HepG2 (cell line): ENCODE measurements at regions not wholly inside any gene's neighbourhood (a gene's known extent, or its start where the extent isn't known, plus 50 kb on each side); places are given as distances from the start of the nearest gene placed in this dataset.

ENCODE experiments used
- ATAC-seq: fragments of 200-7000 bp; cut with Tn5 transposase; 3 replicates; pipeline ENCODE4 v1.9.1; 2020; ENCODE audit warnings: mild to moderate bottlenecking, moderate library complexity
- BruUV-seq: library from RNA; stranded (reverse); fragments of 400-500 nt; replicated peaks from 2 replicates; lab custom pipeline; 2021; lab: Mats Ljungman, UMichigan
- CTCF ChIA-PET: fragments of 300-600 bp; formaldehyde crosslinking; extraction: SDS; loops from one replicate; lab custom pipeline; 2021; ENCODE audit warnings: low total read pairs, inconsistent platforms, low intra/inter-chr PET ratio; lab: Yijun Ruan, JAX
- POLR2A ChIA-PET: fragments of 350-600 bp; sonication (Branson Sonifier 250); formaldehyde crosslinking; loops from one replicate; lab custom pipeline; 2020; ENCODE audit warnings: antibody characterized with exemption, inconsistent platforms; lab: Yijun Ruan, JAX
- DNase-seq: peaks from one replicate; pipeline ENCODE4 v3.0.0-alpha.2; 2015; ENCODE audit warnings: low spot score
- FAIRE-seq: peaks from 3 replicates; lab custom pipeline; 2011; peaks lifted over from hg19 to GRCh38; lab: Jason Lieb, UNC
- H2AFZ ChIP-seq: one replicate; pipeline ENCODE4 v1.6.1; 2011; ENCODE audit warnings: low read length, inconsistent platforms
- H3K27ac ChIP-seq: fragments of 300-600 bp; 3 replicates; pipeline ENCODE4 v1.8.0; 2011; ENCODE audit warnings: mixed run types, mild to moderate bottlenecking, mixed read lengths, low read length, inconsistent platforms; ENCODE audit not compliant: insufficient read depth; ENCODE audit errors: extremely low read length
- H3K27me3 ChIP-seq, 2 experiments: fragments of 200-600 bp in 1 of 2; 2 replicates in 1 of 2; 3 replicates in 1 of 2; pipeline versions ENCODE4 v1.6.0 to v1.8.0; 2011; ENCODE audit warnings: low read length in 2 of 2, mild to moderate bottlenecking in 2 of 2, moderate library complexity in 2 of 2, inconsistent platforms in 1 of 2; ENCODE audit not compliant: insufficient read depth in 2 of 2, control insufficient read depth in 1 of 2
- H3K36me3 ChIP-seq, 2 experiments: fragments of 200-600 bp in 1 of 2; replicated peaks in 1 of 2; 2 replicates in 1 of 2; 3 replicates in 1 of 2; pipeline versions ENCODE4 v1.5.1 to v1.8.0; 2011; ENCODE audit warnings: low read length in 2 of 2, inconsistent platforms in 1 of 2; ENCODE audit not compliant: insufficient read depth in 2 of 2, control insufficient read depth in 1 of 2
- H3K4me1 ChIP-seq: 2 replicates; pipeline ENCODE4 v1.5.1; 2012; ENCODE audit warnings: low read length, inconsistent platforms; ENCODE audit not compliant: insufficient read depth
- H3K4me2 ChIP-seq: 2 replicates; pipeline ENCODE4 v1.6.0; 2011; ENCODE audit warnings: low read depth, low read length, inconsistent platforms
- H3K4me3 ChIP-seq, 3 experiments: fragments of 200-600 bp in 1 of 3; sonication (generic), shearing (Covaris generic) in 1 of 3; replicated peaks in 1 of 3; 2 replicates each; pipeline ENCODE4 v1.5.1; 2011 to 2016; ENCODE audit warnings: low read length in 3 of 3, inconsistent platforms in 2 of 3, low read depth in 2 of 3, mild to moderate bottlenecking in 2 of 3, control low read depth in 1 of 3, mixed read lengths in 1 of 3; ENCODE audit not compliant: insufficient read depth in 1 of 3
- H3K79me2 ChIP-seq: one replicate; pipeline ENCODE4 v1.6.1; 2011; ENCODE audit warnings: low read length, inconsistent platforms; ENCODE audit not compliant: insufficient read depth
- H3K9ac ChIP-seq: 2 replicates; pipeline ENCODE4 v1.6.0; 2011; ENCODE audit warnings: mild to moderate bottlenecking, low read depth, low read length, inconsistent platforms; ENCODE audit not compliant: insufficient read depth
- H3K9me3 ChIP-seq: 2 replicates; pipeline ENCODE4 v1.5.1; 2012; ENCODE audit warnings: mild to moderate bottlenecking, low read length
- H4K20me1 ChIP-seq: 2 replicates; pipeline ENCODE4 v1.6.0; 2011; ENCODE audit warnings: inconsistent platforms, mild to moderate bottlenecking, low read length, moderate library complexity; ENCODE audit not compliant: insufficient read depth
- SRY ChIP-seq: sonication (generic); formaldehyde crosslinking; IDR thresholded peaks from 2 replicates; pipeline ENCODE4 v1.8.0; 2022; ENCODE audit warnings: mild to moderate bottlenecking, missing genetic modification reagents
- ZNF264 ChIP-seq: sonication (generic); formaldehyde crosslinking; IDR thresholded peaks from 2 replicates; pipeline ENCODE4 v1.4.0; 2020; ENCODE audit warnings: missing genetic modification reagents
- WGBS: methylation state at CpG from one replicate; pipeline ENCODE4 v1.1.6; 2017; ENCODE audit warnings: low lambda C conversion rate; 5-methylcytosine and 5-hydroxymethylcytosine counted together
- in situ Hi-C: cut with HindIII; loops from 2 replicates; pipeline ENCODE4 v1.10.0; 2017; ENCODE audit warnings: low pct_unique_long_range_greater_than_20kb; ENCODE audit not compliant: extremely low pct_ligation_motif_present
- intact Hi-C: fragments of 100-400 bp; cut with micrococcal nuclease; formaldehyde crosslinking; loops from one replicate; pipeline ENCODE4 v1.10.0; 2022; ENCODE audit not compliant: unreplicated experiment
- TF ChIP-seq, protein P1 (sequence below): sonication (generic); formaldehyde crosslinking; IDR thresholded peaks from 2 replicates; pipeline ENCODE4 v1.8.0; 2022; ENCODE audit warnings: mild to moderate bottlenecking, missing genetic modification reagents, moderate library complexity

DNA sequence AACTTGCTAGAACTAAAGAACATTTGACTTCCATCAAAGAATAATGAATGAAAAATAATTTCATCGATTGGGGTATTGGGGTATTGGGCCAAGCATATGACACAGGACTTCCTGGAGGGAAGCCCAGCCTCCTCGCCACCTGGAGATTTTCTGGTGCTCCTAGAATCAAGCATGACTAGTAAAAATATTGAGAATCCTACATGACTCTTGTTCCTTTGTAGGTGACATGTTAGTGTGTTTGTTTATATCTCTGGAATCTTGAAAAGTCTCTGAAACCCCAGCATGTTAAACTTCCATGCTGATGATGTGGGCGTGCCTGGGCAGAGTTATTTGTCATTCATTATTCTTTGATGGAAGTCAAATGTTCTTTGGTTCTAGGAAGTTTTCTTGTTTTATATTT is 90.1 kb upstream of the EPHB3 start:
- no peak for FAIRE-seq
- ATAC-seq = no peak
- Histone ChIP-seq H3K36me3 (no peaks in the 10 kb centered on the region), H3K9me3 (no peaks in the 10 kb centered on the region), H3K4me3 (no peak overlapping the region), H3K4me2 (no peak overlapping the region), H3K4me1 (peaks cover 6% of the 10 kb centered on the region), H4K20me1 (no peaks in the 10 kb centered on the region), H3K9ac (no peak overlapping the region), H3K79me2 (no peaks in the 10 kb centered on the region), H3K27me3 (peaks cover 1 to 29% of the 10 kb centered on the region in 2 experiments; a peak in 3 of 5 replicates), H3K27ac (no peak overlapping the region), H2AFZ (no peak overlapping the region)
- no TSS peak for BruUV-seq
- no peak for DNase-seq
- ChIA-PET POLR2A (no interaction called here), CTCF (no interaction called here)
- intact Hi-C loops = no loop called here
- WGBS = 13% methylated on average over 3 of the region's 3 CpGs
- in situ Hi-C loops = no loop called here
- no peak for TF ChIP-seq ZNF264 (CRISPR knock-in tag)

DNA sequence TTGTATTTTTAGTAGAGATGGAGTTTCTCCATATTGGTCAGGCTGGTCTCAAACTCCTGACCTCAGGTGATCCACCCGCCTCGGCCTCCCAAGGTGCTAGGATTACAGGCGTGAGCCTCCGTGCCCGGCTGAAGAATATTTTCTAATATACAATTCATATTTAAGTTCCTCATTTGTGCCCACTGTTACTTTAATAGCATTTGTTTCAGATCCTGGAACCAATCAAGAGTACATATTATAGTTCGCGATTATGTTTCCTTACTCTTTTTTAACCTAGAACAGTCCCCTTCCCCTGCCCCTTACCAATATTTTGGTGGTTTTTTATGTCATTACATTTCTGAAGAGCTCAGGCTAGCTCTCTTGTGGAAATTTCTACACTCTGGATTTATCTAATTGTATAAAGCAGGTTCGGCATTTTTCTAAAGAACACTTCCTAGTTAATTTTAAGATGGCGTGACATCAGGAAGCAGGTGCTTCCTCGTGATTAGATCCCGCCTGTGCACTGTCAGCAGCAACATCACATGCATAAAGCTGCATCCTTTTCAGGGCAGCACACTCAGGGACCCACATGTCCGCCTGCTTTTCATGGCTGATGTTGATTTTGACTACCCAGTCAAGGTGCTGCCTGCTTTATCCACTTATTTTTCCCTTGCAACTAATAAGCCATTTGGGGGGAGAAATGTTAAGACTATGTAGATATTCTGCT is 88.7 kb upstream of the EPHB3 start:
- Histone ChIP-seq H3K79me2 (no peaks in the 10 kb centered on the region), H3K27me3 (peaks cover 0 to 29% of the 10 kb centered on the region in 2 experiments; a peak in 2 of 5 replicates), H3K4me2 (no peak overlapping the region), H3K9ac (no peak overlapping the region), H4K20me1 (no peaks in the 10 kb centered on the region), H3K9me3 (no peaks in the 10 kb centered on the region), H3K4me3 (no peak overlapping the region), H3K36me3 (no peaks in the 10 kb centered on the region), H3K27ac (no peak overlapping the region), H2AFZ (no peak overlapping the region), H3K4me1 (no peaks in the 10 kb centered on the region)
- no peak for ATAC-seq
- DNase-seq = no peak
- TF ChIP-seq, protein P1, sequence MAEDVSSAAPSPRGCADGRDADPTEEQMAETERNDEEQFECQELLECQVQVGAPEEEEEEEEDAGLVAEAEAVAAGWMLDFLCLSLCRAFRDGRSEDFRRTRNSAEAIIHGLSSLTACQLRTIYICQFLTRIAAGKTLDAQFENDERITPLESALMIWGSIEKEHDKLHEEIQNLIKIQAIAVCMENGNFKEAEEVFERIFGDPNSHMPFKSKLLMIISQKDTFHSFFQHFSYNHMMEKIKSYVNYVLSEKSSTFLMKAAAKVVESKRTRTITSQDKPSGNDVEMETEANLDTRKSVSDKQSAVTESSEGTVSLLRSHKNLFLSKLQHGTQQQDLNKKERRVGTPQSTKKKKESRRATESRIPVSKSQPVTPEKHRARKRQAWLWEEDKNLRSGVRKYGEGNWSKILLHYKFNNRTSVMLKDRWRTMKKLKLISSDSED (CRISPR knock-in tag) = no peak
- no peak for TF ChIP-seq SRY (CRISPR knock-in tag)
- POLR2A ChIA-PET = no interaction called here
- WGBS = 35% methylated on average over 12 of the region's 12 CpGs
- CTCF ChIA-PET = no interaction called here
- no TSS peak for BruUV-seq
- in situ Hi-C loops (no loop called here), intact Hi-C loops (no loop called here)
- FAIRE-seq = no peak
